MM.1S (cell line): ENCODE measurements at regions not wholly inside any gene's neighbourhood (a gene's known extent, or its start where the extent isn't known, plus 50 kb on each side); places are given as distances from the start of the nearest gene placed in this dataset.

Experiments used
- DNase-seq: peaks from one replicate; pipeline ENCODE4 v3.0.0-alpha.2; 2015
- H2AFZ ChIP-seq: fragments of 300-600 bp; sonication (generic); 2 replicates; pipeline ENCODE4 v1.6.0; 2016; ENCODE audit warnings: antibody characterized with exemption, low read length
- H3F3A ChIP-seq: fragments of 300-600 bp; sonication (generic); 2 replicates; pipeline ENCODE4 v1.6.1; 2016; ENCODE audit warnings: mild to moderate bottlenecking, antibody characterized with exemption, low read length, moderate library complexity, mixed read lengths; ENCODE audit not compliant: insufficient read depth
- H3K27ac ChIP-seq: fragments of 300-600 bp; sonication (generic); 2 replicates; pipeline ENCODE4 v1.5.1; 2016; ENCODE audit warnings: mild to moderate bottlenecking, low read length
- H3K27me3 ChIP-seq: fragments of 300-600 bp; sonication (generic); replicated peaks from 2 replicates; pipeline ENCODE4 v1.6.0; 2016; ENCODE audit warnings: low read length; ENCODE audit not compliant: insufficient read depth
- H3K36me3 ChIP-seq: fragments of 300-600 bp; sonication (generic); replicated peaks from 2 replicates; pipeline ENCODE4 v1.6.1; 2016; ENCODE audit warnings: mild to moderate bottlenecking, low read length, mixed read lengths; ENCODE audit not compliant: insufficient read depth
- H3K4me1 ChIP-seq: fragments of 300-600 bp; sonication (generic); 2 replicates; pipeline ENCODE4 v1.6.1; 2016; ENCODE audit warnings: low read length, mixed read lengths
- H3K4me2 ChIP-seq: fragments of 300-600 bp; sonication (generic); 2 replicates; pipeline ENCODE4 v1.6.0; 2016; ENCODE audit warnings: low read depth, low read length
- H3K4me3 ChIP-seq: fragments of 300-600 bp; sonication (generic); 2 replicates; pipeline ENCODE4 v1.5.1; 2016; ENCODE audit warnings: low read length, mixed read lengths
- H3K79me2 ChIP-seq: fragments of 300-600 bp; sonication (generic); 2 replicates; pipeline ENCODE4 v1.6.1; 2016; ENCODE audit warnings: mixed run types, low read length, mixed read lengths
- H3K9ac ChIP-seq: fragments of 300-600 bp; sonication (generic); 2 replicates; pipeline ENCODE4 v1.6.1; 2016; ENCODE audit warnings: low read length, mixed read lengths
- H3K9me2 ChIP-seq: fragments of 300-600 bp; sonication (generic); replicated peaks from 2 replicates; pipeline ENCODE4 v1.6.1; 2016; ENCODE audit warnings: mild to moderate bottlenecking, low read length, mixed read lengths; ENCODE audit not compliant: insufficient read depth
- H3K9me3 ChIP-seq: fragments of 300-600 bp; sonication (generic); replicated peaks from 2 replicates; pipeline ENCODE4 v1.6.1; 2016; ENCODE audit warnings: mild to moderate bottlenecking, low read length, mixed read lengths; ENCODE audit not compliant: insufficient read depth
- H4K20me1 ChIP-seq: fragments of 300-600 bp; sonication (generic); 2 replicates; pipeline ENCODE4 v1.6.1; 2016; ENCODE audit warnings: mild to moderate bottlenecking, low read length, moderate library complexity, mixed read lengths; ENCODE audit not compliant: insufficient read depth
- CTCF ChIP-seq: fragments of 300-600 bp; sonication (generic); IDR thresholded peaks from 2 replicates; pipeline ENCODE4 v1.5.1; 2016; ENCODE audit warnings: antibody characterized with exemption, low read length, mixed read lengths
- EZH2 ChIP-seq: fragments of 300-600 bp; sonication (generic); optimal IDR thresholded peaks from 2 replicates; pipeline ENCODE3; 2017; ENCODE audit warnings: low read depth, mild to moderate bottlenecking, antibody characterized with exemption, low read length, mixed read lengths
- EZH2phosphoT487 ChIP-seq: fragments of 300-600 bp; sonication (generic); IDR thresholded peaks from 2 replicates; pipeline ENCODE4 v1.6.1; 2018; ENCODE audit warnings: antibody characterized with exemption, low read length

DNA sequence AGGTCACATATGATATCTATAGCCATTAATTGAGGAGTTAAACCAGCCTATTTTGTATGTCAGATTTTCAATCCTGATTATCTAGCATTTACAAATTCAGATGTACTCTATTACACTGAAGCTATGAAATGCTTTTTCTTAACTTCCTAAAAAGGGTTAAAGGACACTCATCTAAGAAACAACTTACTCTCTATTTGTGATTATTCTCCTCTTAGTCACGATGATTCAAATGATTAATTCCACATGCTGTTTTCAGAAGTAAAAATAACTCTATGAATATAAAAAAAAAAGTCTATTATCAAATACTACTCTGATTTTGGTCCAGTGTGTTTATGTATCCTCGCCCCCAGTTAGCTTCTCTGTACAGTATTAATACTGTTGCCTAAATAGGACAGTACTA lies 1199.9 kb downstream of the GATA3 start:
- DNase-seq: no peak
- H3K9ac ChIP-seq: no peak overlapping the region
- no peak overlapping the region for H2AFZ ChIP-seq

GRCh38 chr10:9260690-9261089 lies 1206.2 kb downstream of the GATA3 start:
- Histone ChIP-seq H3K4me1 (no peaks in the 10 kb centered on the region), H3K27ac (no peak overlapping the region), H2AFZ (no peak overlapping the region), H3K4me3 (no peak overlapping the region), H3K9me3 (no peaks in the 10 kb centered on the region), H3K4me2 (no peak overlapping the region), H3K9ac (no peak overlapping the region), H3F3A (no peaks in the 10 kb centered on the region), H4K20me1 (no peaks in the 10 kb centered on the region), H3K27me3 (no peaks in the 10 kb centered on the region), H3K36me3 (no peaks in the 10 kb centered on the region), H3K79me2 (no peaks in the 10 kb centered on the region), H3K9me2 (no peaks in the 10 kb centered on the region)
- TF ChIP-seq EZH2phosphoT487 (no peak), EZH2 (no peak), CTCF (no peak)
- no peak for DNase-seq

More for the DNA sequence above, 1199.9 kb downstream of the GATA3 start:
- no peaks in the 10 kb centered on the region for H3K9me2 ChIP-seq
- H3K27me3 ChIP-seq: no peaks in the 10 kb centered on the region
- H3K36me3 ChIP-seq: no peaks in the 10 kb centered on the region
- no peaks in the 10 kb centered on the region for H3K79me2 ChIP-seq
- H3K4me3 ChIP-seq: no peak overlapping the region
- H4K20me1 ChIP-seq: no peaks in the 10 kb centered on the region
- H3K27ac ChIP-seq: no peak overlapping the region
- no peak overlapping the region for H3K4me2 ChIP-seq
- H3K9me3 ChIP-seq: no peaks in the 10 kb centered on the region
- TF ChIP-seq CTCF: no peak
- TF ChIP-seq EZH2phosphoT487: no peak
- no peak for TF ChIP-seq EZH2
- no peaks in the 10 kb centered on the region for H3K4me1 ChIP-seq
- no peaks in the 10 kb centered on the region for H3F3A ChIP-seq

DNA sequence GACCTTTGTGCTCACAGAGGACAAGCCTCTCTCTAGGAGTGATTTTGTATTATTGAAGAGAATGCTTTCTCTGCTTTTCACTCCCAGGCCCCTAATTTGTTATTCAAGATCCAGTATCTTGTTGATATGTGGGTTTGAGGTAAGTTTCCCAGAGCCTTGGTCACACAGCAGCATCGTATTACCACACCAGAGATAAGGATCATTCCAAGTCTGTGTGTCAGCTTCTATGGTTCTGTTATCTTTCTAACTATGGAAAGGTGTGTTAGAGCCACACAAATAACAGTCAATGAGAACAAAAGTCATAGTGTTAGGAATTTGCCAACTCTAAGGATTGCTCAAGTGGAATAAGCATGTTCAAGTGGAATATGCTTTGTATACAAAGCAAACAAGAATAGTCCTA lies 1208.3 kb downstream of the GATA3 start:
- H3F3A ChIP-seq: no peaks in the 10 kb centered on the region
- H3K27ac ChIP-seq: no peak overlapping the region
- no peak overlapping the region for H3K4me3 ChIP-seq
- H3K4me1 ChIP-seq: no peaks in the 10 kb centered on the region
- no peak overlapping the region for H2AFZ ChIP-seq
- H3K9me3 ChIP-seq: no peaks in the 10 kb centered on the region
- TF ChIP-seq EZH2 (no peak), EZH2phosphoT487 (no peak), CTCF (no peak)
- H3K79me2 ChIP-seq: no peaks in the 10 kb centered on the region
- H3K9me2 ChIP-seq: no peaks in the 10 kb centered on the region
- no peak for DNase-seq
- H3K36me3 ChIP-seq: no peaks in the 10 kb centered on the region
- H3K9ac ChIP-seq: no peak overlapping the region
- H3K4me2 ChIP-seq: no peak overlapping the region
- H4K20me1 ChIP-seq: no peaks in the 10 kb centered on the region
- H3K27me3 ChIP-seq: no peaks in the 10 kb centered on the region
